ENCODE measurements at regions not wholly inside any gene's neighbourhood (a gene's known extent, or its start where the extent isn't known, plus 50 kb on each side); places are given as distances from the start of the nearest gene placed in this dataset.
"Not testable (repeated sequence)": the region's sequence is repeated elsewhere in the genome, so short reads cannot be mapped to it uniquely, and the experiment has no call there.

DNA sequence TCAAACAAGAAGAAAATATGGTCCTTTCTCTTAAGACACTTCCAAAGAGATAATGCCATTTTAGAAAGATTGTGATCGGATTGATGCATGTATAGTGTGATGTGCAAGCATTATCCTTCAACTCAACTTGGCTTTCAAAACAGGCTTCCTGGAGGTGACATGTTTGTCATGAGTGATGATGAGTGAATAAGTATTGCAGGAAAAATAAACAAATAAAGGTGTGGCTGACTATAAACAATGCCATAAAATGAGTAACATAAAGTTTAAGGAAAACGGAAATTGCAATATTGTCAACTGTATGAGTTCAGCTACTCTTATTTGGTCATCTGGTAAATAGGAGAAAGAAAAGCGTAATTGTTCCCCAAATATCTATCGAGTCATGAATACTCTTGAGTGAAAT is 1283.7 kb downstream of the PCDH9 start:
- DNase-seq (ENCODE audit: low read depth in 3 of 3), result no peak

DNA sequence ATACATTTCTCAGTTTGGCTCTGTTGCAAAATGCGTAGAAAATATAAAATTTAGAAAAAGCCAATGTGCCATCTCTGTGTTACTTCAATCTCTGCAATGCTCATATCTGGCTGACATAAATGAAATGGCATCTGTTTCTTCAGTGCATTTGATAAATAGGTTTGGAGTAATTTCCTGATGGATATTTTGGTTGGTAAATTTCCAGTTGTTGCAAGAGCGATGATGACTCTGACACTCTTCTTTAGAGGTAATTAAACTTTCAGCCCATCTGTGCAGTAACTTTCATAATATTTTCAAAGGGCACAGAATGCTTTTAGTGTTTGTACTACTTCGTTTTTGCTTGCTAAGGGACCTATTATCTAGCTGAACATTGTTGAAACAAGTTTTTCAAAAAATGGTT is 1286.4 kb downstream of the PCDH9 start:
- no peak for DNase-seq (ENCODE audit: low read depth in 3 of 3)

GRCh38 chr13:65943024-65943423 is 1287.1 kb downstream of the PCDH9 start:
- DNase-seq (ENCODE audit: low read depth in 3 of 3), result no peak

DNA sequence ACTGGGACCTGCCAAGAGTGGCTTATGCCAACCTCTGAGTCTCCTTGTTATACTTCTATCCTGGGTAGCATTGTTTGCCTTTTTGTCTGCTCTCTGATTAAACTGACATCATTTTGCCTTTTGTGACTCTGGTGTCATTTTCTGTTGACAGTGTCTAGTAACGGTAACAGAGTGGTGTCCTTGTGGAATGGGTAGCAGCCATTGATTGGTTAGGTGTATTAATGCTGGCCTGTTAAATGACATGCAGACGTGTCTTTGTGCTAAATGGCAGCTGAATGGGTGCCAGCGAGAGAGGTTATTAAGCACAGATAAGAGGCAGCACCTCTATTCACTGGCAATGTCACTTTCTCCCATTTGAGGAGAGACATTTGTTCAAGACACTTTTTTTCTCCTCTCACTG is 1289.4 kb downstream of the PCDH9 start:
- DNase-seq (ENCODE audit: low read depth in 3 of 3), result no peak

DNA sequence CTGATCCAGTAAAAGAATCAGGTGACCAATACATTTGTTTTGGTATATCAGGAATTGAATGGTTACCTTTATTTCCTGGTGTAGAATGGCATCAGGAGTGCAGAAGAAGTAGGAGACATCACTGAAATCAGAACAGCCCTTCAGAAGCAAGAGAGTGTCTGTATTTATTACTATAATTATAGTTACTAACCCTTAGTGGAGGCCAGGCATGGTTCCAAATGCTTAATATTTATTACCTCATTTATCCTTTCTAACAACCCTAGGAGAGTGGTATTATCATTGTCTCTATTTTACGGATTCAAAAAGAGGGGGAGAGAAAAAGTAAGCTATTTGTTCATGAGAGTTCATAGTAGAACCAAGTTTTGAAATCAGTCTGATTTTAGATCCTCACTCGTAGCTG is 1292.9 kb downstream of the PCDH9 start:
- no peak for DNase-seq (ENCODE audit: low read depth in 3 of 3)

DNA sequence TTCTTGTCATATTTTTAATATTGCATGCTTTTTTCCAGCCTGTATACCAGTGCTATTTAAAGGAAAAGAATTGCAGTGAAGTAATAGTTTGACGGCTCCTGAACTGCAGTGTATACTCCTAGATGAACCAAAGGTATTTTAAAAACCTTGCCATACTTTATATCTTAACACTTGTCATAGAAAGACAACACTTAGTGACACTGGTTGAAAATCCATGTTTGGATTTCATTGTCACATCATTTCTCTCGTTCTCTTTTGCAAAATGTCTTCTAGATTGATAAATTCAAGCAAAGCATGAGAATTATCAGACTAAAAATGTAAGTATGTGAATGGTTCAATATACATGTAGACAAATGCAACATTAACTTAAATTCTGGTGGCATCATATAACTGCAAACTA is 1293.9 kb downstream of the PCDH9 start:
- DNase-seq (ENCODE audit: low read depth in 3 of 3), result no peak

DNA sequence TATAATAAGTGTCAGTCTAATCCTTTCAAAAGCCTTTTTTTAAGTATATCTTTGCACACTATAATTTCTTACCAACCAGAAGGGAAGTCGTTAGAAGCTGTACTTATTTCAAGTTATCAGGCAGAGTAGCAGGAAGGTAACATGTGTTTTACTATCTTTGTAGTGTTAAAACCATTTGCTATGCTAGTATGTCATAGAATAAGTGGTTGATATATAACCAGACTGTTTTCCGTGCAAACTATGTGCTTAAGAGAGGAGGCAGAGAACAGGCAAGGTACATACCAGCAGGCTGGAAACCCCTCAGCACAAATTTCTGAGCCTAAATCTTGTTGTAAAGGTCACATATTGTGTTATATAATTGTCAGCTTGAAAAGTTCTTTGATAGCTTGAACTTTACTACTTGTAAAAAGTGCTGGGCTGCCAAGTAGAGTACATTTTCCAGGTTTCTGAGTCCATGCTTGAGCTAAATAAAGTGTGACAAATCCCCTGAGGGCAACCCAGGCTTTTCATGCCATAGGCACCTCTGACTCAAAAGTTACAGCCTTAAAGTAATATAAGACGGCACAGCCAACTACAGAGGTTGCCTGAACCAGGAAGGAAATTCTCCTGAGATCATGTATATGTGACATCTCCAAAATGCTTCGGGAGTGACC is 1297.4 kb downstream of the PCDH9 start:
- DNase-seq (ENCODE audit: low read depth in 3 of 3), result no peak

GRCh38 chr13:65932013-65932412 is 1298.1 kb downstream of the PCDH9 start:
- no peak for DNase-seq (ENCODE audit: low read depth in 3 of 3)

- DNase-seq (ENCODE audit: low read depth in 3 of 3), result no peak
These were observed 1300.7 kb downstream of the PCDH9 start for GRCh38 chr13:65929436-65929835.

GRCh38 chr13:65926750-65927171 is 1303.4 kb downstream of the PCDH9 start:
- no peak for DNase-seq (ENCODE audit: low read depth in 3 of 3)

DNA sequence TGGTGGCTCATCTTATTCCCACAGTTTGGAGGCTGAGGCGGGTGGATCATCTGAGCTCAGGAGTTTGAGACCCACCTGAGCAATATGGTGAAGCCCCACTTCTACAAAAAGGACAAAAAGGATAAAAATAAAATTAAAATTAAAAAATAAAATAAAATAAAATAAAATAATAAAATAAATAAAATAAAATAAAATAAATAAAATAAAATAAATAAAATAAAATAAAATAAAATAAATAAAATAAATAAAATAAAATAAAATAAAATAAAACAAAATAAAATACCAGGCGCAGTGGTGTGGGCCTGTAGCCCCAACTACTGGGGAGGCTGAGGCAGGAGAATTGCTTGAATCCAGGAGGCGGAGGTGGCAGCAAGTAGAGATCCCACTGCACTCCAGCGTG is 1307.3 kb downstream of the PCDH9 start:
- DNase-seq (ENCODE audit: low read depth in 3 of 3), result not testable (repeated sequence)

DNA sequence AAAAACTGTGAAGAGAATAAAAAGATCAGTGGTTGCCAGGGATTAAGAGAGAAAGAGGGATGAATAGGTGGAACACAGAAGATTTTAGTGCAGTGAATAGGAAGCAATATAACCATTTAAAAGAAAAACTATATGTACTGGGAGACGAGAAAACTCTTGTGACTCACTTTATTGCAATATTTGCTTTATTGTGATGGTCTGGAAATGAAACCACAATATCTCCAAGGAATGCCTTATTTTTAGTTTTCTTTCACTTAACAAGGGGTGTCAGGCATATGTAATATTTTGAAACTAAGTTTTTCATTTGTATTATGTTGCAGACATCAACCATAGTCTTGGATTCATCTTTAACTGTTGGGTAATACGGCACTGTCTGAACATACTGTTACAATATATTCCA is 1308.2 kb downstream of the PCDH9 start:
- no peak for DNase-seq (ENCODE audit: low read depth in 3 of 3)

- no peak for DNase-seq (ENCODE audit: low read depth in 3 of 3)
These were observed 1312.4 kb downstream of the PCDH9 start for GRCh38 chr13:65917731-65918130.

DNA sequence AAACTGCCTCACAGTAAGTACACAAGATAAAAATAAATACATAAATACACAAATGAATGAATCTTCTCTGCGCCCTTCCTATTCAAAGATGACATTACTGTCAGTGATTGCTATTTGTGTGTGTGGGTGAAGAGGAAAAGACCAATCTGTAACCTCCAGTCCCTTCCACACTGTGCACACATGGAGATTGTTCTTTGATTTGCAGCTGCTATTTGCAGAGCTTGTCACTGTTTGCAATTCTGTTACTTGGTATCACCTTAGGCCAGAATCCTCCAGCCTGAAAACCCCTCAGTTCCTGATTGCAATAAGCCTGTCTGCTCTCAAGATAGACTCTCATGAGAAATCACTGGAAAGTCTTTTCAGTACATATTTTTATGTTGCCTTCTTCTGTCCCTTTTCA is 1314.9 kb downstream of the PCDH9 start:
- DNase-seq (ENCODE audit: low read depth in 3 of 3), result no peak

DNA sequence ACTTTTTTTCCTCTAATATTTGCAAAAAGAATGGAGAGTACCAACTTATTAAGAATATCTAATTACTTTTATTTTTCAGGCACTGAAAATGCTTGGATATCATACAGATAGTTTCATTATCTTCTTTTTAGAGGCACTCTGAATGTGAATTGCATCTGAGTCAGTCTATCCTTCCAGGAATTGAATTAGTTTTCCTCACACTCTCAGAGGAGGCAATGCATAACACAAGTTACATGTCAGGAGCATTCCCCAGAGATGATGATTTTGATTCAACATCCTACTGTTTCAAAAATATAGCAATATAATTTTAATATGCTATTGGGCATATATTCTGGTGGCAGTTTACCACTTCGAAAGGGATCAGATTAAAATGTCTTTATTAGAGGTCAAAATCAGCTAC is 1315.4 kb downstream of the PCDH9 start:
- DNase-seq (ENCODE audit: low read depth in 3 of 3), result no peak

DNA sequence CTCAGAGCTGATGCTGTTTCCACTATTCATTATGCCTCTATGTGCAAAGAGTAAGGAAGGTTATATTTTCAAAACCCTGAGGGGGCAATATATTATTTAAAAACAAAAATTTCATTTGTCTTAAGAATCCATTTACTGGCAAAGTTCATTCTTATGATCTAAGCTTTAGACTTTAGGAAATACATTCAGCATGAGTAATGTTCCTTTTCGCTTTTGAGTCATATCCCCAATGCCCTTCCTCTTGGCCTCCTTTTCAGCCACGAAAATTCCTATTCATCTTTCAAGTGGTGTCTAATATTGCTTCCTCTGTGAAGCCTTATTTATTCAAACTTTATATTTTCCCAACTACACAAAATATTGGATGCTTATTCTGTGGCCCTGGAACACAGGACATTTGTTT is 1317.0 kb downstream of the PCDH9 start:
- no peak for DNase-seq (ENCODE audit: low read depth in 3 of 3)

DNA sequence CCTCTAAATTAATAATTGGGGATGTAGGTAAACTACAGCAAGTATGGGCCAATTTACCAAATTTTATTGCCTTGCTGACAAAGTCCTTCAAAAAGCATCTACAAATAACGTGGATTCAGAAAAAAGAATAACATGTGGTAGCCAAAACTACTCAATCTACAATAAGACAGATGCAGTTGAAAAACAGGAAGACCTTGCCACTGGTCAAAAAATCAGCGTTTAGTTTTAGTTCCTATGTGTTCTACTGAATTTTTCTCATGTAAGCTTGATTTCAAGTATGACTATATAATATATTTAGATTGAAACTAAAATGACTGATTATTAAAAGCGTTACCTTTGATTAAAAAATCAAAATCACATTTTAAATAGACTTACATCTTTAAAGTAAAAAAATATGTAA is 1317.6 kb downstream of the PCDH9 start:
- no peak for DNase-seq (ENCODE audit: low read depth in 3 of 3)

DNA sequence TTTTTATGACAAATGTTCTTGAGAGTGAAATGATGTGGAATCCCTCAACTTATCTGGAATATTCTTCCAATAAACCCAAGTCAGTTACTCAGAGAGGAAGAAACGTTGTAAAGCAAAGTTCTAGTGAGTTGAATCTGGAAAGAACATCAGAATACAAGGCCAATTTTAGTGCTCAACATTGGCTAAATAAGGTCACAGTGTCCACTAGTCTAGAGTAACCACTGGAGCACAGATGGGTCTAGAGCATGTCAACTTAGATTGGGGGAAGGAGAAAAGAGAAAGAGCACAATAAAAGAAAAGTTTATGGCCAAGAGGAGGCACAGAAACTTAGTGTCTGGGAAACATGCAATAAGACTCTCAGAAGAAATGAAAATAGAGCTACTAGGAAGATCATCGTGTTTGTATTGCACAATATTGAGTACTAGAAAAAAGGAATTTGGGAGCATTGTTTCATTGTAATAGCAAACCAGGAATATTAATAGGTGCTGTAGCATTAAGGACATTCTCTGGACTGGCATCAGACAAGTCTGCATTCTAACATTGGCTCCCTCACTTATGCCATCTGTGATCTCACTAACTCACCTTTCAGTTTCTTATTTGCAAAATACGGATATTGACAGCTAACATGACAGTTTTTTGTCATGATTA is 1318.5 kb downstream of the PCDH9 start:
- DNase-seq (ENCODE audit: low read depth in 3 of 3), result no peak

DNA sequence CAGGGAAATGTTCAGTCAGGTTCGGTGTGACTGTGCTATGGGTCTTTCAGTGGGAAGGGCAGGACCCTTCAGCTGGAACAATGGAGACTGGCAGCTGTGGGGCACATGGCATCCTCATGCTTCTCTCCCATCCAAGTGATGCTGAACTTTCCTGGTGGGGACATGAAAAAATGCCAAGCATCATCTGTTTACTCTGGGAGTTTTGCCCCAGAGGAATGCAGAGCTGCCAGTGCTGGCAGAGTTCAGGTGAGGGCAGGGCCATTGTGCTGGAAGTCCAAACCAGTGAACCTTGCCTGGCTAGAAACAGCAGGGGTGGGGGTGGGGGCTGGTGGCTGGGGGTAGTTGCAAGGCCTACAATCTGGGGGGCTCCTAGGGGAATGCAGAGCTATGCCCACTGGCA is 1320.6 kb downstream of the PCDH9 start:
- DNase-seq (ENCODE audit: low read depth in 3 of 3), result no peak

- no peak for DNase-seq (ENCODE audit: low read depth in 3 of 3)
These were observed 1322.2 kb downstream of the PCDH9 start for GRCh38 chr13:65907666-65908525.

GRCh38 chr13:65901723-65902122 is 1328.4 kb downstream of the PCDH9 start:
- no peak for DNase-seq (ENCODE audit: low read depth in 3 of 3)

- no peak for DNase-seq (ENCODE audit: low read depth in 3 of 3)
These were observed 1336.1 kb downstream of the PCDH9 start for GRCh38 chr13:65894049-65894448.

GRCh38 chr13:65892859-65893258 is 1337.3 kb downstream of the PCDH9 start:
- DNase-seq (ENCODE audit: low read depth in 3 of 3), result no peak
